ENCODE measurements at regions not wholly inside any gene's neighbourhood (a gene's known extent, or its start where the extent isn't known, plus 50 kb on each side); places are given as distances from the start of the nearest gene placed in this dataset.

DNA sequence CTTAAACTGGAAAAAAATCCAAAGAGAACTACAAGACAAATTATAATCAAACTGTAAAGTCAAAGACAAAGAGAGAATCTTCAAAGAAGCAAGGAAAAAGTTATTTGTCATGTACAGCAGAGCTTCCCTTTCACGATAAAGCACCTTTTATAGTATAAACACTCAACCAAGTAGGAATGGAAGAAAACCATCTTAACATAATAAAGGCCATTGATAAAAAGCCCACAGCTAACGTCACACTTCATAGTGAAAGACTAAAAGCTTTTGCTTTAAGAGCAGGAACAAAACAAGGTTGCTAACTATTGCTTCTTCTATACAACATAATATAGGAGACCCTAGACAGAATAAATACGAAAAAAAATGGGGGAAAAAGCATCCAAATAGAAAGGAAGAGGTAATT lies 595.7 kb upstream of the POU3F4 start:
- no peaks in the 10 kb centered on the region for H4K20me1 ChIP-seq (ENCODE audit: insufficient read depth, low read length)
- no peak overlapping the region for H2AFZ ChIP-seq (ENCODE audit: low read depth, low read length)
- no peak for ATAC-seq (ENCODE audit: insufficient read depth, low read depth)
- no peak overlapping the region for H3K4me2 ChIP-seq (ENCODE audit: insufficient read depth, low read length)
- DNase-seq = no peak
- H3K79me2 ChIP-seq (ENCODE audit: insufficient read depth, low read length) = no peaks in the 10 kb centered on the region
- no peak overlapping the region for H3K4me3 ChIP-seq (ENCODE audit: low read depth in 1 of 2, low read length in 2 of 2)
- no peaks in the 10 kb centered on the region for H3K9me3 ChIP-seq (ENCODE audit: insufficient read depth, low read length, severe bottlenecking)
- no peaks in the 10 kb centered on the region for H3K36me3 ChIP-seq (ENCODE audit: insufficient read depth, low read length)
- no peak for TF ChIP-seq EZH2 (IDR thresholded peaks at IDR 0.05; ENCODE audit: borderline replicate concordance, low read depth, low read length, severe bottlenecking)
- no peak overlapping the region for H3K9ac ChIP-seq (ENCODE audit: low read depth, low read length)
- no peaks in the 10 kb centered on the region for H3K27me3 ChIP-seq (ENCODE audit: insufficient read depth, low read length, poor library complexity)
- no peak overlapping the region for H3K27ac ChIP-seq (ENCODE audit: low read length)
- no peaks in the 10 kb centered on the region for H3K4me1 ChIP-seq (ENCODE audit: insufficient read depth, low read length)

GRCh38 chrX:82934980-82935379 lies 573.1 kb upstream of the POU3F4 start:
- DNase-seq (no peak), ATAC-seq (ENCODE audit: insufficient read depth, low read depth) (no peak)
- Histone ChIP-seq H3K36me3 (ENCODE audit: insufficient read depth, low read length) (no peaks in the 10 kb centered on the region), H3K4me2 (ENCODE audit: insufficient read depth, low read length) (no peak overlapping the region), H3K9me3 (ENCODE audit: insufficient read depth, low read length, severe bottlenecking) (no peaks in the 10 kb centered on the region), H3K9ac (ENCODE audit: low read depth, low read length) (no peak overlapping the region), H3K4me1 (ENCODE audit: insufficient read depth, low read length) (no peaks in the 10 kb centered on the region), H4K20me1 (ENCODE audit: insufficient read depth, low read length) (no peaks in the 10 kb centered on the region), H3K27me3 (ENCODE audit: insufficient read depth, low read length, poor library complexity) (no peaks in the 10 kb centered on the region), H3K27ac (ENCODE audit: low read length) (no peak overlapping the region), H3K4me3 (ENCODE audit: low read depth in 1 of 2, low read length in 2 of 2) (no peak overlapping the region), H2AFZ (ENCODE audit: low read depth, low read length) (no peak overlapping the region), H3K79me2 (ENCODE audit: insufficient read depth, low read length) (no peaks in the 10 kb centered on the region)
- no peak for TF ChIP-seq EZH2 (IDR thresholded peaks at IDR 0.05; ENCODE audit: borderline replicate concordance, low read depth, low read length, severe bottlenecking)
- TF ChIP-seq, protein P1, sequence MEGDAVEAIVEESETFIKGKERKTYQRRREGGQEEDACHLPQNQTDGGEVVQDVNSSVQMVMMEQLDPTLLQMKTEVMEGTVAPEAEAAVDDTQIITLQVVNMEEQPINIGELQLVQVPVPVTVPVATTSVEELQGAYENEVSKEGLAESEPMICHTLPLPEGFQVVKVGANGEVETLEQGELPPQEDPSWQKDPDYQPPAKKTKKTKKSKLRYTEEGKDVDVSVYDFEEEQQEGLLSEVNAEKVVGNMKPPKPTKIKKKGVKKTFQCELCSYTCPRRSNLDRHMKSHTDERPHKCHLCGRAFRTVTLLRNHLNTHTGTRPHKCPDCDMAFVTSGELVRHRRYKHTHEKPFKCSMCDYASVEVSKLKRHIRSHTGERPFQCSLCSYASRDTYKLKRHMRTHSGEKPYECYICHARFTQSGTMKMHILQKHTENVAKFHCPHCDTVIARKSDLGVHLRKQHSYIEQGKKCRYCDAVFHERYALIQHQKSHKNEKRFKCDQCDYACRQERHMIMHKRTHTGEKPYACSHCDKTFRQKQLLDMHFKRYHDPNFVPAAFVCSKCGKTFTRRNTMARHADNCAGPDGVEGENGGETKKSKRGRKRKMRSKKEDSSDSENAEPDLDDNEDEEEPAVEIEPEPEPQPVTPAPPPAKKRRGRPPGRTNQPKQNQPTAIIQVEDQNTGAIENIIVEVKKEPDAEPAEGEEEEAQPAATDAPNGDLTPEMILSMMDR (IDR thresholded peaks at IDR 0.05; ENCODE audit: borderline replicate concordance, extremely low read depth, low read length, poor library complexity, severe bottlenecking) = no peak

DNA sequence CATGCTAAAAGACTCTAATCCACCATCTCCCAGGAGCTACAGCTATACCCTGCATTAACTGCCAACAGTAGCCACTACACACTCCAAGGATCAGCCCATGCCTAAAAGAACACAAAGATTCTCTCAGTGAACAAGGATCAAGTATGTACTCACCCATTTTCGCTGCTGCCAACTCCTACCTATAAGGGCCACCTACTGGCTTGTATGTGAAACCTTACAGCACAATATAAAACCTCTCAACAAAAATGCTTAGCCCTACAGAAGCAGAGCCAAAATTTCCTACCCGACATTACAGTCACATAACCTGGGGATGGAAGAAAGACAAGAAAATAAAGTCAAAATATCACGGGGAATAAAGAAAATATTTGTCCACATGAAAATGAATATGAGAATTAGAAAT lies 562.8 kb upstream of the POU3F4 start:
- H3K27ac ChIP-seq (ENCODE audit: low read length) = no peak overlapping the region
- H3K4me3 ChIP-seq (ENCODE audit: low read depth in 1 of 2, low read length in 2 of 2) = no peak overlapping the region
- H3K36me3 ChIP-seq (ENCODE audit: insufficient read depth, low read length) = no peaks in the 10 kb centered on the region
- DNase-seq (no peak), ATAC-seq (ENCODE audit: insufficient read depth, low read depth) (no peak)
- H3K9ac ChIP-seq (ENCODE audit: low read depth, low read length) = no peak overlapping the region
- no peaks in the 10 kb centered on the region for H3K79me2 ChIP-seq (ENCODE audit: insufficient read depth, low read length)
- no peak overlapping the region for H3K4me2 ChIP-seq (ENCODE audit: insufficient read depth, low read length)
- H3K4me1 ChIP-seq (ENCODE audit: insufficient read depth, low read length) = no peaks in the 10 kb centered on the region
- no peaks in the 10 kb centered on the region for H4K20me1 ChIP-seq (ENCODE audit: insufficient read depth, low read length)
- H2AFZ ChIP-seq (ENCODE audit: low read depth, low read length) = no peak overlapping the region
- TF ChIP-seq, protein P1 (IDR thresholded peaks at IDR 0.05; ENCODE audit: borderline replicate concordance, extremely low read depth, low read length, poor library complexity, severe bottlenecking) = no peak
- no peak for TF ChIP-seq EZH2 (IDR thresholded peaks at IDR 0.05; ENCODE audit: borderline replicate concordance, low read depth, low read length, severe bottlenecking)
- H3K27me3 ChIP-seq (ENCODE audit: insufficient read depth, low read length, poor library complexity) = no peaks in the 10 kb centered on the region
- H3K9me3 ChIP-seq (ENCODE audit: insufficient read depth, low read length, severe bottlenecking) = no peaks in the 10 kb centered on the region

DNA sequence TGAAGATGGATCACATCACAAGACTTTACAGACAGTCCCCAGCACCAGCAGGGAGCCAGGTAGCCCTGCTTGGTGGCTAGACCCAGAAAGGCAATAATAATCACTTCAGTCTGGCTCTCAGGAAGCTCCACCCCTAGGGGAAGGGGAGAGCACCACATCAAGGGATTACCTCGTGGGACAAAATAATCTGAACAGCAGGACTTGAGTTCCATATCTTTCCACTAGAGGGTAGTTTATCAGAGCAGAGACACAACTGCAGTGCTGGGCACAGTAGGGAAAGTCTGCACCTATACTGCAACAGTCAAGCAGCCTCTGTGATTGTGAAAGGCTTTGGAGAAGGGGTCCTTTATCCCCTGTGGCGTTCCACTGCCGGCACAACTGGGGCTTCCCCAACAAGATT lies 547.0 kb upstream of the POU3F4 start:
- Histone ChIP-seq H4K20me1 (ENCODE audit: insufficient read depth, low read length) (no peaks in the 10 kb centered on the region), H3K27ac (ENCODE audit: low read length) (no peak overlapping the region), H3K4me1 (ENCODE audit: insufficient read depth, low read length) (no peaks in the 10 kb centered on the region), H3K4me3 (ENCODE audit: low read depth in 1 of 2, low read length in 2 of 2) (no peak overlapping the region), H3K27me3 (ENCODE audit: insufficient read depth, low read length, poor library complexity) (no peaks in the 10 kb centered on the region), H3K9me3 (ENCODE audit: insufficient read depth, low read length, severe bottlenecking) (no peaks in the 10 kb centered on the region), H3K36me3 (ENCODE audit: insufficient read depth, low read length) (no peaks in the 10 kb centered on the region), H3K4me2 (ENCODE audit: insufficient read depth, low read length) (no peak overlapping the region), H3K79me2 (ENCODE audit: insufficient read depth, low read length) (no peaks in the 10 kb centered on the region), H3K9ac (ENCODE audit: low read depth, low read length) (no peak overlapping the region), H2AFZ (ENCODE audit: low read depth, low read length) (no peak overlapping the region)
- no peak for TF ChIP-seq EZH2 (IDR thresholded peaks at IDR 0.05; ENCODE audit: borderline replicate concordance, low read depth, low read length, severe bottlenecking)
- TF ChIP-seq, protein P1 (IDR thresholded peaks at IDR 0.05; ENCODE audit: borderline replicate concordance, extremely low read depth, low read length, poor library complexity, severe bottlenecking) = no peak
- ATAC-seq (ENCODE audit: insufficient read depth, low read depth) = peak; percentile 31; the same call in 1 of the 3 replicates
- DNase-seq = no peak

Measured in DND-41 (cell line).